Fibroblast of lung (primary cell): ENCODE measurements at regions not wholly inside any gene's neighbourhood (a gene's known extent, or its start where the extent isn't known, plus 50 kb on each side); places are given as distances from the start of the nearest gene placed in this dataset.

ENCODE experiments used
- CTCF ChIP-seq, 2 donors: IDR thresholded peaks in 1 of 2; conservative IDR thresholded peaks in 1 of 2; 1 replicate in 1 of 2; 2 replicates in 1 of 2; pipeline ENCODE4 v1.5.1; 2011 to 2012; ENCODE audit warnings: low read length in 2 of 2, control low read depth in 1 of 2, inconsistent platforms in 1 of 2, low read depth in 1 of 2, mild to moderate bottlenecking in 1 of 2
- EZH2 ChIP-seq: IDR thresholded peaks from 2 replicates; pipeline ENCODE4 v1.5.1; 2012; ENCODE audit warnings: low read length, control low read depth, mild to moderate bottlenecking; ENCODE audit errors: missing control alignments

- TF ChIP-seq CTCF (conservative IDR thresholded peaks at IDR 0.05 in 1 of 2, IDR thresholded peaks at IDR 0.05 in 1 of 2; ENCODE audit: low read depth in 1 of 2, low read length in 2 of 2), result no peak
- no peak for TF ChIP-seq EZH2
These were observed 104.5 kb upstream of the AJAP1 start for GRCh38 chr1:4549930-4550329.
